ENCODE measurements at regions not wholly inside any gene's neighbourhood (a gene's known extent, or its start where the extent isn't known, plus 50 kb on each side); places are given as distances from the start of the nearest gene placed in this dataset.

- DNase-seq (ENCODE audit: low read depth in 2 of 2) = no peak
Measured at GRCh38 chr5:39476843-39477220, 52.1 kb upstream of the DAB2 start.

DNA sequence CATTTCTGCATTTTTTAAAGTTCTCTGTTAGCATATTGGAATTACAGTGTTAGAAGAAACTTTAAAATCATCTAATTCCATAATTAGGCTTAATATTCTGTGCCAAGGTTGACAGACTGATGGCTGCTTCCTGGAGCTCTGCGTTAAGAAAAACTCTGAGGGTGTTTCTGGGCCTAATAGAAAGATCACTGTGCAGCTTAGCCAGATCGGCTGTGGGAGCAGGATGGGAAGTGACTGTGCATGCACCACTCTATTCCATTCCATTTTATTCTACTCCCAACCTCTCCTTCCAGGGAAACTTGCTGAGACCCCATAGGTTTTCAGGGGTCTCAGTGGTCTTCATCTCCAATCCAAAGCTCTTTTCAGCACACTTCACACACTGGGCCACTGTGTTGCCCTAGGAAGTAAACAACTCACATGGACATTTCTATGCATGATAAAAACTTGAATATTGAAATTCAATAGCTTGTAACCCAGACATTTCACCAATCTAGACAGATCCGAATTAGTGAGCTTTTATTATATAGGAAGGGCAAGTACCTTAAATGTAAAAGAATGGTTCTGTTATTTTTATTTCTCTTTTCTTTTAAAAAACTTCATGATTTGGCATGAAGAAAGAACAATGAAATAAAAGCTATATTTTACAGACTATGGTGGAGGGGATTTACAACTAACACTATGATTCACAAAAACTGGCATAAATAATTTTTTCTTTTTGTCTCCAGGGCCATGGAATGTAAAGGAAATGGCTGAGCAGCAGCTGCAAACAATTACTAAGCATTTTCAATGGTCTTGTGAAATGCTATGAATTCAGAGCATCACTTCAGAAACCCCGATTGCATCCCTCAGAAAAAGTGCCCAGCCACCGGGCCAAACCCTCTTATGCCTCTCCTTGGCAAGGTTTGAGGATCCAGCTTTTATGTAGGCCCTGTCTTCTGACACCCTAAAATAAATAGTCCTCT, 51.4 kb upstream of the DAB2 start:
- DNase-seq (ENCODE audit: low read depth in 2 of 2) = no peak

DNA sequence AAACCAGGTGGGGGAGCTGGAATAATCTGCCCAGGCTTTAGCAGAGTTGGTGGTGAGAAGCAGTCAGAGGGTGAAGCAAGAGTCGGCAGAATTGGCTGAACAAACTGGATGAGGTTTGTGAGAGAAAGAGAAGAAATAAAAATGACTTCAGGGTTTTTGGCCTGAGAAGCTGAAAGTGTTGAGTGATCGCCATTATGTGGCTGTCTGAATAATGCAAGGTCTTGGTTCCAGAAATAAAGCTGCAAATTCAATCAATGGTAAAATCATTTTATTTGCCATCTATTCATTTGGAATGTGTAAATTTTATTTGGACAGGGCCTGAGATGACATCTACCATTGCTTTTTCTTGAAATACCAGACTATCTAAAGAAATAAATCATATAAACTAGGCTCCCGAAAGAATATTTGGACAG, 50.4 kb upstream of the DAB2 start:
- no peak for DNase-seq (ENCODE audit: low read depth in 2 of 2)
